NK-92 treated with Interleukin-12 subunit alpha and Interleukin-12 subunit beta, amount 100 ng/mL, for 24 hours (cell line): ENCODE measurements at regions not wholly inside any gene's neighbourhood (a gene's known extent, or its start where the extent isn't known, plus 50 kb on each side); places are given as distances from the start of the nearest gene placed in this dataset.

Source experiments
- DNase-seq: peaks from one replicate; lab custom pipeline; 2025; lab: John Stamatoyannopoulos, UW

DNA sequence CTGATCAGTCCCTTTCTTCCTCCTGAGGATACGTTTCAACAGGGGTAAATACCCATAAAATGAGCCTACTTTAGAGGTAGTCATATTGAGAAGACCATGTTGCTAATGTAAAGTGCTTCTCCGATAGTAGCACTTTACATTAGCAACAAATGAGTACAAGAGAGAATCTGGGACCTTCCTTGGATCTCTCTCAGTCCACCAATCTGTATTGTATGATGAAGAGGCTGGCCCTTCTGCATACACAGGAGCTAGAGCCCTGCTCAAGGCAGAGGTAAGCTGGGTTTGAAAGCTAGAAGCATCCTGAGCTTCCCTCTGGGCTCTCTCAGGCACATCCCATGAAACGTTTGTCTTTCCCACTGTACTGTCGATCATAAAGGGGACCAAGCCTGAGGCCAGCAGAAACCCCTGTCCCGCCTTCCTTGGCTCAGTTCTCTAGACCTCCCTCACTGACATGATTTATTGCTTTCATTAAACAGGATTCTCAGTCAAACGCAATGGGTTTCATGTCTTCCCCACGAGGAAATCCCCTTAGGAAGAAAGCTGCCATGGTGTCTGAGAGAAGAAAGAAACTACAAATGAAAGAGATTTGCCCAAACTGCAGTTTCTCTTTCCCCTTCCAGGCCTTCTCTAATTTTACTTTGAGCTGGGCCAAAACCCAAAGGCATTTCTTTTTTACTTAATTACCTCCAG is 62.8 kb upstream of the BCAR3 start:
- DNase-seq, result no peak

DNA sequence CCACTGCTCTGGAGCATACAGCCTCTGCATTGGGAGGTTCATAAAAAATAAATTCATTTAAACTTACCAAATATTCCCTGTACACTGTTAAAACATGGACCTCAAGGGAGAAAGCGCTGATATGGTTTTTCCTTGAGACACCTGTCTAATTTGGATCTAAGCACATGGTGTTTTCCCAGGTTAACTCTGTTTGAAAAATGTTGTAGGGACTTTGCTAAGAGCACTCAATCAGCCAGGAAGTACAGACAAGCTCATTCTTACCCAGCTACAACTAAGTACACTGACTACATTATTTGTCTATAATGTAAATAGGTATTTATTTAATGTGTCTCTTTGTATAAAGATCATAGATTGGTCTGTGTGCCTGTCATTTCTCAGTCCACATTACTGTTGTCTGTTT is 61.8 kb upstream of the BCAR3 start:
- DNase-seq, result no peak

DNA sequence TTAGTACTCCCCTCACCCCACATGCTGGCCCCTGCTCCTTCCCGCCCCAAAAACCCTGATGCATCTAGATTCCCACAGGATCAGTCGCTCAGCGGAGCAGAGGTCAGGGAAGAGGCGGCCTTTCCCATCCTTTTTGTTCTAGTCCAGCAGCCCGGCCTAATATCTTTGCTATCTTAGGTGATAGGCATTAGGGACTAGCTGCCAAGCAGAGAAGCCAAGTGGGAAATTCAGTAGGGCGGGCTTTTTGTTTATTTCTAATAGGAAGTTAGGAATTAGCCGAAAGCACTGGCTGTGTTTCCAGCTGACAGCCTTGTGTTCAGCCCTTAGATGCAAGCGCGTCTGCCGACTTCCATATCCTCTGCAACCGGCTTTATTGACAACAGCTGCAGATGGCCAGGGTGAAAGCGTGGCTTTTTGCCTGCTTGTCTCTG is 59.0 kb upstream of the BCAR3 start:
- no peak for DNase-seq

DNA sequence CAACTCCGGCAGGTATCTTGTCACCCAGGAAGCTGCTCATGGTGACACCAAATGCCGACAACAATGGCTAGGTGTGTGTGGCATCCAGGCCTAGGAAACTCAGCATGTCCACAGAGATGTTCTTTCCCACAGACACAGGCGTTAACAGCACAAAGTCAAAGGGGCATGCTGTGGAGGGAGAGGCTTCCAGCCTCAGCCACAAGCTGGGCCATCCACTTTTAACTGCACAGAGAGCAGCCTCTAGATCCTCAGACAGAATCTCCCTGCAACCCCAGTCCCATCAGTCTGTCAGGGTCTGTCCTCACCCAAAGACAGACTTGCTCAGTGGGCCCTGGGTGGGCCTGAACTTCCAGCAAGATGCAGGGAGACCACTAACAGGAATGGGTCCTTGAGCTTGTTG is 58.5 kb upstream of the BCAR3 start:
- no peak for DNase-seq

DNA sequence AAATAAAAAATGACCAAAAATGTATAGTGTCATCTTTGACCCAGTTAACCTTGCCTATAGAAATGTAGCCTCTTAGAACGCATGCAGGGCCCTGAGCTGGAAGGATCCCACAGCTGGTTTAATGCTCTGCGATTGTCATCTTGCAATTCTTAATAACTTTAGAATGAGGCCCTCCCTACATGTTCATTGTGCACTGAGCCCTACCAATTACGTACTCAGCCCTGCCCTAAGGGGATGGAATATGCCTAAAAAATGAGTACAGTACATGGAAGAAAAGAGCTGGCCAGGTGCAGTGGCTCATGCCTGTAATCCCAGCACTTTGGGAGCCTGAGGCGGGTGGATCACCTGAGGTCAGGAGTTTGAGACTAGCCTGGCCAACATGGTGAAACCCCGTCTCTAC is 57.8 kb upstream of the BCAR3 start:
- no peak for DNase-seq

DNA sequence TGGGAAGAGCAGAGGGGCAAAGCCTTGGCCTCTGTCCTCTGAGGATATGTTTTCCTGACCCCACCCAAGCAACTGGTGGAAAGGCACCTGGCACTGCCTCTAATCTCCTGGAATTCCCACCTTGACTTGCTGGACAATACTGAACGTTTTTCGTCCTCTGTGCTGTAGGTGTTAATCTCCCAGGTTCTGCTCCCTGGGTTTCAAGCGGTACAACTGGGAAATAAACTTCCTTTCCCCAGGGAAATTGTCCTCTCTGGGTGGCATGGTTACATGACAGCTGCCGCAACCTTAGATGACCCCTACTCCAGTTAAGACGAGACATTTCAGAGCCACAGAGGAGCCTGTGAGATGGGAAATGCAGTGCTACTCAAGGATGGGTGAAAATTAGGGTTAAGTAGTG is 57.3 kb upstream of the BCAR3 start:
- no peak for DNase-seq

DNA sequence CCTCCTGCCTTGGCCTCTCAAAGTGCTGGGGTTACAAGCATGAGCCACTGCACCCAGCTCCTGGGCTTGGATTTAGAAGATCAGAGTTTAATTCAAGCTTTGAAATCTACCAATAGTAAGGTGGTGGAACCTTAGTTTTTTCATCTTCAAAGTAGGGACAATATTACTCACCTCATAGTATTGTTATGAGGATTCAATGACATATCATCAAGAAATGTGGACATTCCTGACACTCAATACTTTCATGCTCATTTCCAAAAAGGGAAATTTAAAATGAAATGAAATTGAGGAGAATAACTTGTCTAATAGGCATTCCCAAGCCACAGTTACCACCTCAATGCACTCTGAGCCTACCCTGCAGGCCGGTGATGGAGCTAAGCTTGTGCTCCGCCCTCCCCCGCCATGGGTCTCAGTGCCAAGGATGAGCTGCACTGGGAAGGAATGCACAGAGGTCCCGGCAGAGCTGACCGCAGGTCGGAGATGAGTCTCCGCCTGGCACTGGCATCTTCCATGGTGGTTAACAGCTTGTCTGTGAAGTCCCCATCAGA is 56.5 kb upstream of the BCAR3 start:
- DNase-seq, result no peak

DNA sequence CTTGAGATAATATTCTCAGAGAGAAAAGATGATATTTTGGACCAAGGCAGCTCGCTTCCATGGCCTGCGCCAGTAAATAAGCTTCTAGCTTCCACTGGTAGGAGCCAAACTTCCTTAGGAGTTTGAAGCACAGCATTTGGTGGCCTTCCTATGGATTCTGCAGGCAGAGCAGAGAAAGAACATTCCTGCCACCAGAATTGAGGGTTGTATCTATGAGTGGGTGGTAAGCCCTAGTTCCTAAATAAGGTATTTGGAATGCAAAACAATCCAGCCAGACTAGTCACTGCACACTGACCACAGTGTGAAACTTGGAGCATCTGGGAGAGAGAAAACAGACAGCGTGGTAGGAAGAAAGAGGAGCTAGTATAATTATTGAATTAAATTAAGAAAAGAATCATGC is 54.1 kb upstream of the BCAR3 start:
- DNase-seq, result no peak

DNA sequence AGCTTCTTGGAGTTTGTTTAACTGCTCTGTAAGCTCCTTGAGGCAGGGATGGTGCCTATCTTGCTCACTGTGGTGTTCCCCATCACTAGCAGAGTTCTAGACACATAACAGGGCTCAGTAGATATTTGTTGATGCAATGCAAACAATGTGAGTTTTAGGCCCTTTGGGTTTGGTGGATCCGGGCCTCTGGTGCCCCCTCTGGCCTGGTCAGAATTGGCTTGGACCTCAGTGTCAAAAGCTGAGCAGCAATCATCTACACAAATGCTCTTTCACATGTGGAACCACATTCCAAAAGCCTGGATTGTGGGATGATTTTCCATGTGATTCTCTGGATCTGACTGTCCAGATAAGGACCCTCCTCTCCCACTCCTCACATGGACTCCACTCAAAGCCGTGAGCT is 53.4 kb upstream of the BCAR3 start:
- DNase-seq, result no peak

DNA sequence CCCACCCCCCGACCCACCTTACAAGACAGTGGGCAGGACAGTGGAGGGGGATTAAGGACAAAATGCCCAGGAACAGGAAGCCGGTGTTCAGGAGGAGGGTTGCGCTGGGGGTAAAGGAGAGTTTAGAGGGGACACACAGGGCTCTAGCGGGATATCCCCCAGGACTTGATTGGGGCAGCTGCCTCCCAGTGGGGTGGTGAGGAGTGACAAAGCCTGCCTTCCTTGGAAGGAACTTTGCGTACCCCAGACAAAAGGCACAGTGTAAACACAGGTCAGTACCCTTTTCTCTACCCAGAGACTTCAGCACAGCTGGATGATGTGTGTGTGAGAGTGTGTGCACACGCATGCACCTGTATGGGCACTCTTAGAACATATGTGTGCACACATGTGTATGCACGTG is 51.7 kb upstream of the BCAR3 start:
- DNase-seq, result no peak

DNA sequence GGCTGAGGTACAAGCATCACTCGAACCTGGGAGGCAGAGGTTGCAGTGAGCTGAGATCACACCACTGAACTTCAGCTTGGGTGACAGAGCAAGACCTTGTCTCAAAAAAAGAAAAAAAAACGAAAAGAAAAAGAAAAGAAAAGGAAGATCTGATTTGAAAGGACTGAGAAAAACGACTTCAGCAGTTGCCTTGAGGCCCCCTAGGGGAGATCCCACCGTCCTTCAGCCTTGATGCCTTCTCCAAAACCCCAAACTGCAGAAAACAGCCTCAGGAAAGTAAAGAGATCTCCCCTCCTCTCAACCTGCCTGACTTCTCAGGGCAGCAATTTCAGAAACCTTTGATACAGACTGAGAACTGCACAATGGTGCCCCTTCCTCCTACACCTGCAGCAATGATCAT is 50.9 kb upstream of the BCAR3 start:
- DNase-seq, result no peak
